ACC112 (cell line): ENCODE measurements at regions not wholly inside any gene's neighbourhood (a gene's known extent, or its start where the extent isn't known, plus 50 kb on each side); places are given as distances from the start of the nearest gene placed in this dataset.
A peak's percentile ranks its signal among the peaks of the same experiment; 100 is the strongest.

Source experiments
- H2AFZ ChIP-seq: fragments of 200-600 bp; sonication (generic); one replicate; pipeline ENCODE4 v1.6.0; 2017; ENCODE audit warnings: antibody characterized with exemption, low read length; ENCODE audit not compliant: unreplicated experiment
- H3K27ac ChIP-seq: fragments of 200-600 bp; sonication (generic); 2 replicates; pipeline ENCODE4 v1.5.1; 2014; ENCODE audit warnings: low read depth, mild to moderate bottlenecking, antibody characterized with exemption, low read length, moderate library complexity
- H3K27me3 ChIP-seq: fragments of 200-600 bp; sonication (generic); 2 replicates; pipeline ENCODE4 v1.6.1; 2014; ENCODE audit warnings: mild to moderate bottlenecking, antibody characterized with exemption, low read length, moderate library complexity, mixed read lengths; ENCODE audit not compliant: insufficient read depth
- H3K36me3 ChIP-seq: fragments of 200-600 bp; sonication (generic); 2 replicates; pipeline ENCODE4 v1.6.1; 2016; ENCODE audit warnings: mild to moderate bottlenecking, antibody characterized with exemption, low read length, moderate library complexity, mixed read lengths; ENCODE audit not compliant: insufficient read depth
- H3K4me1 ChIP-seq: fragments of 200-600 bp; sonication (generic); one replicate; pipeline ENCODE4 v1.6.1; 2016; ENCODE audit warnings: low read length, mixed read lengths; ENCODE audit not compliant: insufficient read depth, unreplicated experiment, control insufficient read depth
- H3K4me3 ChIP-seq: fragments of 200-600 bp; sonication (generic); 2 replicates; pipeline ENCODE4 v1.5.1; 2014; ENCODE audit warnings: mild to moderate bottlenecking, low read depth, low read length
- H3K79me2 ChIP-seq: fragments of 200-600 bp; sonication (generic); one replicate; pipeline ENCODE4 v1.6.0; 2016; ENCODE audit warnings: low read length; ENCODE audit not compliant: control insufficient read depth, unreplicated experiment, insufficient read depth

GRCh38 chr10:124346831-124347230 lies 71.9 kb downstream of the OAT start:
- Histone ChIP-seq H3K79me2 (no peaks in the 10 kb centered on the region), H3K36me3 (no peaks in the 10 kb centered on the region), H3K27me3 (no peaks in the 10 kb centered on the region), H2AFZ (no peak overlapping the region), H3K4me3 (no peak overlapping the region), H3K27ac (no peak overlapping the region), H3K4me1 (peaks cover under 1% of the 10 kb centered on the region)

GRCh38 chr10:124345521-124345920 lies 73.2 kb downstream of the OAT start:
- H3K36me3 ChIP-seq, result no peaks in the 10 kb centered on the region
- no peaks in the 10 kb centered on the region for H3K79me2 ChIP-seq
- H3K4me3 ChIP-seq, result no peak overlapping the region
- H2AFZ ChIP-seq, result no peak overlapping the region
- no peak overlapping the region for H3K27ac ChIP-seq
- H3K27me3 ChIP-seq, result no peaks in the 10 kb centered on the region
- peaks cover 13% of the 10 kb centered on the region for H3K4me1 ChIP-seq

- no peak overlapping the region for H3K4me3 ChIP-seq
- peaks cover 18% of the 10 kb centered on the region for H3K4me1 ChIP-seq
- no peak overlapping the region for H2AFZ ChIP-seq
- no peaks in the 10 kb centered on the region for H3K27me3 ChIP-seq
- H3K27ac ChIP-seq, result no peak overlapping the region
- no peaks in the 10 kb centered on the region for H3K79me2 ChIP-seq
- no peaks in the 10 kb centered on the region for H3K36me3 ChIP-seq
These were observed 73.8 kb downstream of the OAT start for GRCh38 chr10:124344931-124345330.

GRCh38 chr10:124344266-124344590 lies 74.5 kb downstream of the OAT start:
- Histone ChIP-seq H3K27ac (no peak overlapping the region), H2AFZ (no peak overlapping the region), H3K27me3 (no peaks in the 10 kb centered on the region), H3K4me3 (no peak overlapping the region), H3K79me2 (no peaks in the 10 kb centered on the region), H3K36me3 (no peaks in the 10 kb centered on the region), H3K4me1 (peaks cover 25% of the 10 kb centered on the region)

GRCh38 chr10:124343351-124344265 lies 75.1 kb downstream of the OAT start:
- Histone ChIP-seq H3K27me3 (no peaks in the 10 kb centered on the region), H3K27ac (no peak overlapping the region), H3K36me3 (no peaks in the 10 kb centered on the region), H2AFZ (no peak overlapping the region), H3K4me3 (no peak overlapping the region), H3K79me2 (no peaks in the 10 kb centered on the region), H3K4me1 (peaks cover 28% of the 10 kb centered on the region)

GRCh38 chr10:124342821-124343170 lies 75.9 kb downstream of the OAT start:
- H2AFZ ChIP-seq, result no peak overlapping the region
- no peaks in the 10 kb centered on the region for H3K79me2 ChIP-seq
- H3K27ac ChIP-seq, result no peak overlapping the region
- H3K4me1 ChIP-seq, result peaks cover 28% of the 10 kb centered on the region
- no peaks in the 10 kb centered on the region for H3K27me3 ChIP-seq
- no peaks in the 10 kb centered on the region for H3K36me3 ChIP-seq
- no peak overlapping the region for H3K4me3 ChIP-seq

GRCh38 chr10:124342136-124342820 lies 76.4 kb downstream of the OAT start:
- H2AFZ ChIP-seq, result no peak overlapping the region

GRCh38 chr10:124341768-124342135 lies 77.0 kb downstream of the OAT start:
- peaks cover 28% of the 10 kb centered on the region for H3K4me1 ChIP-seq
- H3K27ac ChIP-seq, result peak overlapping the region; percentile 61; the same call in 1 of the 2 replicates
- no peaks in the 10 kb centered on the region for H3K79me2 ChIP-seq
- H3K27me3 ChIP-seq, result no peaks in the 10 kb centered on the region
- H3K36me3 ChIP-seq, result no peaks in the 10 kb centered on the region
- H3K4me3 ChIP-seq, result no peak overlapping the region
- no peak overlapping the region for H2AFZ ChIP-seq

More at GRCh38 chr10:124342136-124342820, 76.4 kb downstream of the OAT start:
- Histone ChIP-seq H3K27ac (no peak overlapping the region), H3K4me3 (no peak overlapping the region), H3K4me1 (peaks cover 28% of the 10 kb centered on the region), H3K79me2 (no peaks in the 10 kb centered on the region), H3K27me3 (no peaks in the 10 kb centered on the region), H3K36me3 (no peaks in the 10 kb centered on the region)

GRCh38 chr10:124340033-124340760 lies 78.5 kb downstream of the OAT start:
- H3K27me3 ChIP-seq, result no peaks in the 10 kb centered on the region
- H3K79me2 ChIP-seq, result no peaks in the 10 kb centered on the region
- H3K27ac ChIP-seq, result peak overlapping the region; percentile 96
- peaks cover 28% of the 10 kb centered on the region for H3K4me1 ChIP-seq
- H3K36me3 ChIP-seq, result no peaks in the 10 kb centered on the region
- no peak overlapping the region for H2AFZ ChIP-seq
- H3K4me3 ChIP-seq, result no peak overlapping the region; the same call in 1 of the 2 replicates

GRCh38 chr10:124339119-124340032 lies 79.3 kb downstream of the OAT start:
- H3K27me3 ChIP-seq, result no peaks in the 10 kb centered on the region

More at GRCh38 chr10:124339119-124340032, 79.3 kb downstream of the OAT start:
- H3K27ac ChIP-seq, result peak overlapping the region; percentile 96
- peaks cover 28% of the 10 kb centered on the region for H3K4me1 ChIP-seq
- H3K36me3 ChIP-seq, result no peaks in the 10 kb centered on the region
- H3K79me2 ChIP-seq, result no peaks in the 10 kb centered on the region
- peak overlapping the region; percentile 50 for H2AFZ ChIP-seq
- H3K4me3 ChIP-seq, result no peak overlapping the region; the same call in 1 of the 2 replicates
